ENCODE measurements at regions not wholly inside any gene's neighbourhood (a gene's known extent, or its start where the extent isn't known, plus 50 kb on each side); places are given as distances from the start of the nearest gene placed in this dataset.
"Not testable (repeated sequence)": the region's sequence is repeated elsewhere in the genome, so short reads cannot be mapped to it uniquely, and the experiment has no call there.

- TF ChIP-seq ZNF280D (tag by site-specific recombination; IDR thresholded peaks at IDR 0.05) (no peak), ZBTB8A (tag by site-specific recombination; IDR thresholded peaks at IDR 0.05) (no peak), ZBTB48 (tag by site-specific recombination; IDR thresholded peaks at IDR 0.05) (no peak), ZNF121 (tag by site-specific recombination; IDR thresholded peaks at IDR 0.05) (no peak), TRIM28 (IDR thresholded peaks at IDR 0.05; ENCODE audit: borderline replicate concordance, low read length) (no peak), ZNF362 (tag by site-specific recombination; IDR thresholded peaks at IDR 0.05) (no peak), ZNF266 (tag by site-specific recombination; IDR thresholded peaks at IDR 0.05; ENCODE audit: low read depth) (no peak), ZNF544 (tag by site-specific recombination; IDR thresholded peaks at IDR 0.05) (no peak), ZNF792 (tag by site-specific recombination; IDR thresholded peaks at IDR 0.05) (no peak)
Measured at GRCh38 chr2:143840194-143840593, 679.7 kb downstream of the ZEB2 start (continued).

GRCh38 chr2:143839456-143839855, 680.5 kb downstream of the ZEB2 start:
- no peaks in the 10 kb centered on the region for H3K4me1 ChIP-seq (ENCODE audit: control insufficient read depth, insufficient read depth, low read length)
- ChIA-PET POLR2A (no interaction called here), CTCF (no interaction called here)
- no peaks in the 10 kb centered on the region for H3K9me3 ChIP-seq (ENCODE audit: control insufficient read depth, insufficient read depth, low read depth, low read length)
- no peaks in the 10 kb centered on the region for H3K36me3 ChIP-seq (ENCODE audit: control insufficient read depth in 2 of 2, insufficient read depth in 1 of 2, low read length in 2 of 2)
- no peak overlapping the region for H3K4me3 ChIP-seq (ENCODE audit: low read depth, low read length)
- TF ChIP-seq KLF7 (tag by site-specific recombination; IDR thresholded peaks at IDR 0.05; ENCODE audit: borderline replicate concordance): no peak
- TF ChIP-seq HOXA7 (CRISPR knock-in tag; IDR thresholded peaks at IDR 0.05; ENCODE audit: borderline replicate concordance): no peak
- TF ChIP-seq BCL11B (tag by site-specific recombination; IDR thresholded peaks at IDR 0.05; ENCODE audit: low read depth): no peak
- no peak for TF ChIP-seq HIC1 (tag by site-specific recombination; IDR thresholded peaks at IDR 0.05)
- no peak for TF ChIP-seq ZNF26 (tag by site-specific recombination; IDR thresholded peaks at IDR 0.05)
- TF ChIP-seq ZNF394 (tag by site-specific recombination; IDR thresholded peaks at IDR 0.05; ENCODE audit: borderline replicate concordance): no peak
- no peak for TF ChIP-seq ZNF830 (tag by site-specific recombination; IDR thresholded peaks at IDR 0.05; ENCODE audit: low read depth)
- no peak for TF ChIP-seq ZNF660 (tag by site-specific recombination; IDR thresholded peaks at IDR 0.05)
- TF ChIP-seq ZNF148 (tag by site-specific recombination; IDR thresholded peaks at IDR 0.05; ENCODE audit: borderline replicate concordance): no peak
- no peak for TF ChIP-seq ZNF132 (tag by site-specific recombination; IDR thresholded peaks at IDR 0.05; ENCODE audit: borderline replicate concordance)
- no peak for TF ChIP-seq ZNF473 (tag by site-specific recombination; IDR thresholded peaks at IDR 0.05)
- TF ChIP-seq ZFP69B (tag by site-specific recombination; IDR thresholded peaks at IDR 0.05): no peak
- no peak for TF ChIP-seq ZNF169 (tag by site-specific recombination; IDR thresholded peaks at IDR 0.05)
- TF ChIP-seq KLF8 (tag by site-specific recombination; IDR thresholded peaks at IDR 0.05): no peak
- TF ChIP-seq ZNF311 (tag by site-specific recombination; IDR thresholded peaks at IDR 0.05; ENCODE audit: borderline replicate concordance): no peak
- H3K27ac ChIP-seq (ENCODE audit: extremely low read depth, low read depth, low read length): no peak overlapping the region

- H3K9me3 ChIP-seq (ENCODE audit: control insufficient read depth, insufficient read depth, low read depth, low read length); H3K4me3 ChIP-seq (ENCODE audit: low read depth, low read length); CTCF ChIA-PET; H3K4me1 ChIP-seq (ENCODE audit: control insufficient read depth, insufficient read depth, low read length); POLR2A ChIA-PET; H3K27ac ChIP-seq (ENCODE audit: extremely low read depth, low read depth, low read length); H3K36me3 ChIP-seq (ENCODE audit: control insufficient read depth in 2 of 2, insufficient read depth in 1 of 2, low read length in 2 of 2): not testable (repeated sequence)
Measured at GRCh38 chr2:143837055-143837454, 682.9 kb downstream of the ZEB2 start.
